ENCODE measurements at regions not wholly inside any gene's neighbourhood (a gene's known extent, or its start where the extent isn't known, plus 50 kb on each side); places are given as distances from the start of the nearest gene placed in this dataset.
"Not testable (repeated sequence)": the region's sequence is repeated elsewhere in the genome, so short reads cannot be mapped to it uniquely, and the experiment has no call there.

DNA sequence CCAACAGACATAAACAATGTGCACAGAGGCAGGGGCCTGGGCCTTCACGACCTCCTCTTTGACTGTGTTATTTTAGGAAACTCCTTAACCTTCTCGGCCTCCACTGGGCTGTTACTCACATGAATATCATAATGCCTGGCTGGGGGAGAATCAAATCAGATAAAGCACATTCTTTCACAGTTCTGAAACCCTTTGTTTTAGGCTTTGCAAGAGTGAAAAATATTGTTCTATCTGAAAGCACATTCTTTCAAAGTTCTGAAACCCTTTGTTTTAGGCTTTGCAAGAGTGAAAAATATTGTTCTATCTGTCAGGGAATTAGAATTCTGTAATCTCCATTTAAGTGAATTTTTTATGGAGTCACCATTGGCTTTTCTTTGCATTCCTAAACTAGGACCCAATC, 50.7 kb upstream of the SYNDIG1 start:
- no peak for DNase-seq (ENCODE audit: low read depth, low spot score)

DNA sequence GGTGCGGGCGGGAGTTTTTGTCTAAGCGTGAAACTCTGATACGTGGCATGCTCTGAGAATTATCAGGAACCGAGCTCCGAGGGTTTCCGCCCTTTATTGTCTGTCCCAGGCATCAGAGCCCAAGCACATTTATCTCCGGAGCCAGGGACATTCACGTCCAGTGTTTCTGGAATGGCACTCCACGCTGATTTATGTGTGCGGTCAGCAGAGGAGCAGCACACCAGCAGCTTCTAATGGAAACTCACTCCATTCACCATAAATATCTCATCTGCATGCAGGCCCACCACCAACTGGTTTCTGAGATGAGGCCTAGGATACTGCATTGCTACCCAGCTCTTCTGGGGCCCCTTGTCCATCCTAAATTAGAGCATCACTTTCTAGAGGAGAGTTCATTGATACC, 51.9 kb upstream of the SYNDIG1 start:
- no peak for DNase-seq (ENCODE audit: low read depth, low spot score)

DNA sequence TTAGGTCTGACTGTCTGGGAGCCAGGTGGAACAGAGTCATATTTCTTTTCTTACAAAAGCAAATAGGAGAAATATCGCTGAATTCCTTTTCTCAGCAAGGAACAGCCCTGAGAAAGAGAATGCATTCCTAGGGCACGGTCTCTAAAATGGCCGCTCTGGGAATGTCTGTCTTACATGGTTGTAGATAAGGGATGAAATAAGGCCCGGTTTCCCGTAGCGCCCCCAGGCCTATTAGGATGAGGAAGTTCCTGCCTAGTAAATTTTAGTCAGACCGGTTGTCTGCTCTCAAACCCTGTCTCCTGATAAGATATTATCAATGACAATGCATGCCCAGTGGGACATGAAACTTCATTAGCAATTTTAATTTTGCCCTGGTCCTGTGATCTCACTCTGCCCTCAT, 54.0 kb upstream of the SYNDIG1 start:
- DNase-seq (ENCODE audit: low read depth, low spot score), result not testable (repeated sequence)

DNA sequence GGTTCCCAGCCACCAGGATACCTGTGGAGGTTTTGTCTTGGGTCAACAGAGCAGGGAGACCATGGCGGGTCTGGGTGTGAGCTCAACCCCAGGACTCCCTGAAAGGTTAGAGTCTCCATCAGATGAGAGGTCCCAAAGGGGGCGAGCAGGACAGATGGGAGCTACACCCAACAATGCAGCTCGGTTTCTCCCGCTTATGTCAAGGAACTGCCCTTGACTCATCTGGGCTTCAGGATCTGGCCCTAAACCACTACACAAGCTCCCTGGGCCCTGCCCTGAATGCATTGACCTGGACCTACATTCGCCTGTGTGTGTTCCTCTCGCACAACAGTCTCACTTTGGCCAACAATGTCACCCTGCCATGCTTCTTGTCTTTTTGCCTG, 57.6 kb upstream of the SYNDIG1 start:
- DNase-seq (ENCODE audit: low read depth, low spot score), result no peak

DNA sequence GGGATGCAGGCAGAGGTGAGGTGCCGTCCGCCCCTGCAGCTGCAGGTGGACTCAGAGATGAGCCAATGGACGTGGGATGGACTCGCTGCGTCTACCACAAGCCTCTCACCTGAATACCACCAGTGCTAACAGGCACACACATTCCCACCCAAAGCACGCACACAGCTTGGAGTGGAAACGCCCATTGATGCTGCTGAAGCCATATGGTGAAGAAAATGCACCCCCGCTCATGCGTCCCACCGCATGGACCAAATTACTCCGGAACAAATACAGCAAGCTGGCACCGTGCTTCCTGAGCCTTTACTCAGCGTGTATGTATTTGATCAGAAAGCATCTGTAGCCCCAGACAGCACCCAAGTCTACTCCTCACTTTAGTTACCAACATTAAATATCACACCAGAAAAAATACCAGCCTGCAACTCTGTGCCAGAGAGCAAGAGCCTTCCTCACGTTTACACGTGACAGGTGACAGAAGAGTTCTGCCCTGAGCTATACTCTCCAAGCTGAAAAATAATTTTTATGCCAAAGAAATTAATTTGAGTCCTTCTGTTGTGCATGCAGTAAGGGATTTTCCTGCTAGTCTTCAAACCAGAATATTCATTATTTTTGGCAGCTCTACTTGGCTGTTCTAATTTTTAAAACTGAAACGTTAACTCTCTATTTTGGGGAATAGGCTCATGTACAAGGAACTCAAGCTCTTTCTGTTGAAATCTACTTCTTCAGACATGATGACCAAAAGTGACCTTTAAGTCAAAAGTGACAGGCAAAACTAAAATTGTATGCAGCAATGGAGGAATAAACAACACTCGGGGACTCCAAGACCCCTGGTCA, 58.2 kb upstream of the SYNDIG1 start:
- no peak for DNase-seq (ENCODE audit: low read depth, low spot score)

DNA sequence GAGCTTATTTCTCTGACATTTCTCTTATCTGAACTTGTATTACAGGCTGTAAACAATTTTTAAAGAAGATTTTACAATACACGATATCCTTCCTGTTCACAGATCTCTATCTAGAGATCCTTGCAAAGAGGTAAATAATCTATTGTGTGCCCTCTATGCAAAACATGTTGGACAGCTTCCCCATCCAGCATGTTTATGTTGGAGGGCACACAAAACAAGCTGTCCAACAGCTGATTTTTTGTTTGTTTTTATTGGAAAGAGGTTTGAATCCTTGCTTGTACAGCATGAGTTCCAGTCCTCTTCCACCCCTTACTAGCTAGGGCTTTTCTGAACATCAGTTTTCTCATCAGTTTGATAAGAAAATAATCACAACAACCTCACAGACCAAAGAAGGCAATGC, 62.3 kb upstream of the SYNDIG1 start:
- DNase-seq (ENCODE audit: low read depth, low spot score), result peak; percentile 64

DNA sequence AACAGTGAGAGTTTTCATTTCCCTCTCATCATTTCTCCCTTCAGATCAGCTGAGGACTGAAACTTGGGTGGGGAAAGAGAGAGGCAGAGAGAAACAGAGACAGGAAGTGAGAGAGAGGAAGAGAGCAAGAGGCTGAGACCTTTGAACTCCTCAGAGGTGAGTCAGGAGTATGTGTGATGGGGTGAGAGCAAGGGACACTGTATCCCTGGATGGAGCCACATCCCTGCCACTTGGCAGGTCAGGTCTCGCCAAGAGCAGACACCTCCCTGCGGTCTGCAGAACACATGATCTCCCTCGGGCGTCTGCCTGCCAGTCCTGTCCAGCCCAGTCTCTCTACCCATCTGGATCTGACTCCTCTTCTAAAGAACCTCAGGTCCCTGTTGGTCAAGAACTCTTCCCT, 62.7 kb upstream of the SYNDIG1 start:
- no peak for DNase-seq (ENCODE audit: low read depth, low spot score)

DNA sequence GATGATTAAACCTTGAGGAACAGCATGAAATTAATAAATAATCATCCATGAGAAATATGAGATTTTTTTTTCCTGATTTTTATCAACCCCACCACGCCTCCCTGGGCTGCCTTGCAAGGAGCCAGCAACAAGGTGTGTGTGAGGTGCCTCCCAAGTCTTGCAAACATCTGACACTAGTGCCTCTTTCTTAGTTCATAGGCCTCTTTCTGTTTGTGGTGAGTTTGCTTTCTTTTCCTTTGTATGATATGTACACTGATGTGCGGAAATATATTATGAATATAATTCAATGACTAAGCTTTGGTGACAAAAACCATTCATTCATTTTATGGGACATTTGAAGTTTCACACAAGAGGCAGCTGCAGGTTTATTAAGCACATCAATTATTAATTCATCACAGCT, 63.2 kb upstream of the SYNDIG1 start:
- DNase-seq (ENCODE audit: low read depth, low spot score), result no peak

DNA sequence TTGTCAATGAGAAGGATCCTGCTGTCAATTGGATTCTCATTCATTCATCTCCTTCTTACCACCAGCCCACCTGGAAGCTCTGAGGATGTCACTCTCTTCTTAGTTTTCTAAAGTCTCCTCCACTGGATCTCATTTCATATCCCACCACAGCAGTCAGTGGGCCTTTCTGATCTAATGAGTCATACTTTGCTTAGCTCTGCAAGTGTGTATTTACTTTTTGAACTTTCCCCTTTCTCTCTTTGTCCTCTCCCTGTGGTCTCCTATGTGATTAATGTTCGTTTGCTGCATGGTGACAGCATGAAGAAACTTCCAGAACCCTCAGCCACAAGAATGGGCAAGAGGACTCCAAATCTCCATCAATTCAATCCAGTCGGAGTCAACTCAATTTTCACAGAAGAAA, 63.6 kb upstream of the SYNDIG1 start:
- peak; percentile 39 for DNase-seq (ENCODE audit: low read depth, low spot score)

DNA sequence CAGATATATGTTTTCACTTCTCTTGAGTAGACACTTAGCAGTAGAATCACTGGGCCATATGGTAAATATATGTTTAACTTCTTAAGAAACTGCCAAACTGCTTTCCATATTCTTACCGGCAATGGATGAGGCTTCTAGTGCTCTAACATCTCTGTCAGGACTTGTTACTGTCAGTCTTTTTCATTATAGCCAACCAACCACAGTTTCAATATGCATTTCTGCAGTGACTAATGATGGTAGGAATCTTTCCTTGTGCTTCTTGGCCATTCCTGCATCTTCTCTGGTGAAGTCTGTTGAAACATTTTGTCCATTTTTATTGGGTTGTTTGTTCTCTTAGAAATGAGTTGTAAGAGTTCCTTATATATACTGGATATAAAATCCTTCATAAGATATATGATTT, 66.0 kb upstream of the SYNDIG1 start:
- DNase-seq (ENCODE audit: low read depth, low spot score), result peak; percentile 10

DNA sequence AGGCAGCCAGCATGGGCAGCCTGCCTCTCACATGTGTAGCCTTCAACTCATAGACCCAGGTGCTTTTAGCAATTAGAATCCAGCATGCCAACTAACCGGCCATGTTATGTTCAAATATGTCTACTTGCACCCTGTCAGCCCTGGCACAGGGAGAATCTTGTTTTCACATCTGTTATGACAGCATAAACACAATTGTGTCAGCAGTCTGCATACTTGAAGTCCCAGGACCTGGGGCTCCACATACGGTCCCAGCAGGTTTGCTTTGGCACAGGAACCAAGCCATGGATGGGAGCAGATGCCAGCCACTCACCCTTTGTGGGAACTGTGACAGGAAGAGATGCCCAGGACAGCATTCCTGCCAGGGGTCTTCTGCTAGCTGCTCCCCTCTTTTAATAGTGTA, 67.2 kb upstream of the SYNDIG1 start:
- DNase-seq (ENCODE audit: low read depth, low spot score), result no peak

DNA sequence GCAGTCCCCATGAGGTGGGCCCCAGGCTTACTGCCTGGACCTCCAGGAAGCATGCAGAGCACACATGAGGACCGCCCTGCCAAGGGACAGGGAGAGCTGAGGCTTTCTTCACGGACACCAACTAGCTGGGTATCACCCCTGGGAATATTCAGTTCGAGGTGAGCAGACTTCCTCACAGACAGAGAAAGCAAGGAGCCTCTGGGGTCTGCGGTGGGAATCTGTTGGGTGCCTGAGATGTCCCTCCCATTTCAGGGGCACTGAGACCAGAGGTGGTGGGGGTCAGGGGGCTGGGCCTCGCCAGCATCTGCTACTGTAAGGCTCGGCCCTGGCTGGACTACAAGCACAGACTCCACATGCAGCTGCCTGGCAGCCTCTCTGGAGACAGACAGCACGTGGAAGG, 74.3 kb upstream of the SYNDIG1 start:
- DNase-seq (ENCODE audit: low read depth, low spot score), result no peak

DNA sequence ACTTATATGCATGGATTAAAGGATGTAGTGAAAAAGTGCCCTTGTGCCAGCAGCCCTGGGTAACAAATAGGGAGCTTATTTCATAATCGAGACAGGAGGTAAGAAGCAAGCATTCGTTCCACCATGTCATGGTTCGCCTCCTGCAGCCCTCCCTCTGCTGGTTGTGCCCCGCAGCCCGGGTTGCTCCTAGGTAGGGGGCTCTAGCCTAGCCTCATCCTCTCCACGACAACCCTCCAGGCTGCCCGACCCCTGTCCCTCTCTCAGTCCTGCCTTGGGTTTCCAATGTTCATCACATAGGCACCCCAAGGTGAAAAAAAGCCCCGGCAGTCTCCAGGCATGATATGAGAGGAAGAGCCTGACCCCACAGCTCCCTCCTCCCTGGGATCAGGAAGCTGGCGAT, 75.5 kb upstream of the SYNDIG1 start:
- no peak for DNase-seq (ENCODE audit: low read depth, low spot score)

DNA sequence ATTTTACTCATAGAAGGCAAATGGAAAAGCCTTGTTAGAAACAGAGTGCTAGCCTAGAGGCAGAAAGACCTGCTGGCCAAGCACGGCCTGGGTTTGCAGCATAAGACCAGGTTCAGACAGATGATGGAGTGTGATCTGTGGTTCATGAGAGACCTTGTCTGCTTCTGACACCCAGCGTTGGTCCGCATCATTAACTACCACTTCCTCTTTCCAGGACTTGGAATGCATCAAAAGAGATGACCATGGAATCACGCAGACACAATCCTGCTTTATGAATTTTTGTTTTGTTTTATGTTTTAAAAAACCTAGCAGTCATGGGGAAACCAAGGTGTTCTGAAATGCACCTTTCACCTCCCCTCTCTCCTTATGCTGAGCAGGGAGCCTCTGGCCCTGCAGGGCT, 76.8 kb upstream of the SYNDIG1 start:
- DNase-seq (ENCODE audit: low read depth, low spot score), result no peak

DNA sequence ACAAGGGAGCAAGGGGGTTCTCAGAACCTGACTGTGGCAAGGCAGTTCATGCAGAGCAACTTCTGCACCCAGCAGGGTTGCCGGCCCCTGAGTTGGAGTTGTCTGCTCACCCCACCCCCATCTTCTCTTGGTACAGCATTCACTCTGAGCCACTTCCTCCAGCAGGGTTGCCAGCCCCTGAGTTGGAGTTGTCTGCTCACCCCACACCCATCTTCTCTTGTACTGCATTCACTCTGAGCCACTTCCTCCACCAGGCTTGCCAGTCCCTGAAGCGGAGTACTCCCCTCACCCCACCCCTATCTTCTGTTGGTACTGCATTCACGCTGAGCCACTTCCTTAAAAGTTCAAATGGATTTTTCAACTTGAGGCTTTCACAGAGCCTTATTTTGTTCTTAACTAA, 79.7 kb upstream of the SYNDIG1 start:
- no peak for DNase-seq (ENCODE audit: low read depth, low spot score)

DNA sequence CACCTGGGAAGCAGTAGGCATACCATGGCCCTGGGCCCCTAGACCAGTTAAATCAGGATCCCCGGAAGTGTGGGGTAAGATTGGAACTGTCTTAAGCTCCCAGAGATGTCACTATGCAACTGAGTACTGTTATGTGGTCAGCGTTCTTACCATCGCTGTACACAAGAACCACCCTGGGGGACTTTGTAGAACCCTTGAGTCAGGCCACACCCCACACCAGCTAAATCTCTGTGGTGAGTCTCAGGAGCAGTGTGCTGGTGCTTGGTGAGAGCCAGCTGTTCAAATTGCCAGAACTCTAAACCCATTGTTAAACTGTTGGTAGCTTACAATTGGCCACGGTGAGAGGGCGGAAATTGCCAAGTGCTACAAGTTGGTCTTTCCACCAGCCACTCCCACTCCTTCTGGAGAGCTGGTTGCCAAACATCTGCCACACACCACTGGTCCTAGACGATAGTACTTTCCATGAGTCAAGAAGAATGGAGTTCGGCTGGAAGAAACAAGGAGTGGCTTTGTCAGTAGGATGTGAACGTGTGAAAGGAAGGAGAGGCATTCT, 80.5 kb upstream of the SYNDIG1 start:
- DNase-seq (ENCODE audit: low read depth, low spot score), result no peak

DNA sequence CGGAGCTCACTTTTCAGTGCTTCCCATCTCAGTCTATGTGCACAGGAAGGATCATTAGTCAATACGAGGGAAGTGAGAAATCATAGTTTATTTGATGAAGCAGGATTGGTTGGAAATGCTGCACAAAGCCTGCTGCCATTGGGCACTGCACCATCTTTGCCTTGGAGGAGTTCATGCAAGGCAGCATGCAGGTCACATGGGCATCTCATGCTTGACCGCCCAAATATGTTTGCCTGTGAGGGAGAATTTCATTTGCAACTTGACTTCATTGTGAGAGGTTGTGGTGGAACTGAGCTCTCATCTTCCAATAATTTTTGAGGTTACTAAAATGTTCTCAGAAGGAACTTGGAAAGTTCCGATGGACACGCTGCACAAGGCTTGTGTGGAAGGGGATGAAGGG, 83.9 kb upstream of the SYNDIG1 start:
- no peak for DNase-seq (ENCODE audit: low read depth, low spot score)

DNA sequence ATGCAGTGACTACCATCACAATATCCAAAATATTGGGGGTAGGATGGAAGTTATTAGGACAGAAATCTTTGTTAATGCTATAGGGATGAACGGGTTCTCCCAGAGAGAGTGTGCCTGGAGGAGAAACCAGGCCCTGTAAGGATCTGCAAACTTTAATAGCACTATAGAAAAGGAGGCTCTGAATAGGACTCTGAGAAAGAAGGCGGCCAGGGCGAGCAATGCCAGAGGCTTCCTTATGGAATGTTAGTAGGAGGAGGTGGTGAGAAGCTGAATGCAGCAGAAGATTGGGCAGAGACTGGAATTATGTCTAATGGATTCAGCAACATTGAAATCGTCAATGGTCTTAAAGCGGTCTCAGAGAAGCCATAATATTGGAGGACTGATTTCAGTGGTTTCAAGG, 84.6 kb upstream of the SYNDIG1 start:
- DNase-seq (ENCODE audit: low read depth, low spot score), result no peak

DNA sequence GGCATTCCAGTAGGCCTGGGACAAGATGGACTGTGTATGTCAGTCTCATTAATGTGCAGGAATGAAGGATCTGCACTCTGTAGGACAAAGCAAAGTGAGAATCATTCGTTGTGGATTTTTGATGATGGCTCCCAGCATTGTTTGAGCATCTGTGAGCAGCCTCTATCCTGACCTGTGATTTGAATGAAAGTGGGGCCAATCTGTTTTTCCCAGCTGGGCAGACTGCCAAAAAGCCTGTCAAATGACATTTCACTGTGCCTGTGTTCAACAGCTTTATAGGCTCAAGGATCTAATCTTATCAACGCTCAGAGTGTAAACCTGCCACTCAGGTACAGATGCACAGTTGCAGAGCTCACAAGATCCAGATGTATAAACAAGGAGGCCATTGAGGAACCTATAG, 86.7 kb upstream of the SYNDIG1 start:
- DNase-seq (ENCODE audit: low read depth, low spot score), result peak; percentile 30

DNA sequence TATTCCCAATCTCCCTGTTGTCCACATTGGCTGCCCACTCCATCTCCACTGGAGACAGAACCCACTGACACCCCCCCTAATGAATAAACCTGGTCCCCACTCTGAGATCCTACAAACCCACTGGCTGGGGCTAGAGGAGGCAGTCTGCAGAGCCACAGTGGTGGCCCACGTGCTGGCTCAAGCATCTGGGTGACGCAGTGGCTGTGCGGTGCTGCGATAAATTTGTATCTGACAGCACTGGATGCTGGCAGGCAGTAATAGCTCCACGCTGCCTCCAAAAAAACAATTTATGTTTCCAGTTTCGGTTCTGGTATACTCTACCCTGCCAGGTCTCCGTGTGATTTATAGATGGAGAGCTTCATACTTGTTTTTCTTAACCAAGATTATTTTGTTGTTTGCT, 87.1 kb upstream of the SYNDIG1 start:
- no peak for DNase-seq (ENCODE audit: low read depth, low spot score)

DNA sequence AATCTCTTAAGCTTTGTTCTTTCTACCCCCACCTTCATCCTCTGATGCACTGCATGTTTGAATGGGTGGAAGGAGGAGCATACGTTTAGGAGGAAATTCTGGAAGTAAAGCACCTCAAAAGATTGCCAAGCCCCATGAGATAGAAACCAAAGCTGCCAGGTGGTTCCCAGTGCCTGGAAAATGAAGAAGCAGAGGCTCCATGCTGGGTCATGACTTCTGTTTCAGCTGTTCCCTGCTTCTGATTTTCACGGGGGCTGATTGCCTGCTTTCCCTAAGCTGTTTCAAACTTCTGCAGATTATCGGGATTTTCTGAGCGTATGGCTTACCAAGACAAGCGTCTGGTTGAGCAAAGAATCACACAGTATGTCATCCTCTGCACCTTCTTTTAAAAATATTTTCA, 87.5 kb upstream of the SYNDIG1 start:
- DNase-seq (ENCODE audit: low read depth, low spot score), result no peak

DNA sequence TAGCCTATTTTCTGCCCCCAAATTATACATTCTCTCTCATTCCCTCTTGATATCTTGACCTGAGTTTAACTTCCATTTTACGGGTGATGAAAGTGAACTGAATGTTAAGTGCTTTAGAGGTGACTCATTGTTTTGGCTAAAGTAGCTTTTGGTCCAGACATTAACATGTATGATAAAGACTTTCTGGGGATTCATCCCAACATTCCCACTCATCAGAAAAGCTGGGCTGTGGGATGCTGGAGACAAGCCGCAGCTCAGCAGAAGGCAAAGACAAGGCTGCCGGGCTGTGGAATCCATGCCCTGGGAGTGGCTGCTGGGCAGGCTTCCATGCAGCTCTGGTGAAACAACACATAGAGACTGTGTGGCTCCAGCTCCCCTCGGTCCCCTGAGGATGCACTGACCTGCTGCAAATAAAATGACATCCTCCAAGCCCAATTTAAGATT, 89.9 kb upstream of the SYNDIG1 start:
- DNase-seq (ENCODE audit: low read depth, low spot score), result peak; percentile 84

DNA sequence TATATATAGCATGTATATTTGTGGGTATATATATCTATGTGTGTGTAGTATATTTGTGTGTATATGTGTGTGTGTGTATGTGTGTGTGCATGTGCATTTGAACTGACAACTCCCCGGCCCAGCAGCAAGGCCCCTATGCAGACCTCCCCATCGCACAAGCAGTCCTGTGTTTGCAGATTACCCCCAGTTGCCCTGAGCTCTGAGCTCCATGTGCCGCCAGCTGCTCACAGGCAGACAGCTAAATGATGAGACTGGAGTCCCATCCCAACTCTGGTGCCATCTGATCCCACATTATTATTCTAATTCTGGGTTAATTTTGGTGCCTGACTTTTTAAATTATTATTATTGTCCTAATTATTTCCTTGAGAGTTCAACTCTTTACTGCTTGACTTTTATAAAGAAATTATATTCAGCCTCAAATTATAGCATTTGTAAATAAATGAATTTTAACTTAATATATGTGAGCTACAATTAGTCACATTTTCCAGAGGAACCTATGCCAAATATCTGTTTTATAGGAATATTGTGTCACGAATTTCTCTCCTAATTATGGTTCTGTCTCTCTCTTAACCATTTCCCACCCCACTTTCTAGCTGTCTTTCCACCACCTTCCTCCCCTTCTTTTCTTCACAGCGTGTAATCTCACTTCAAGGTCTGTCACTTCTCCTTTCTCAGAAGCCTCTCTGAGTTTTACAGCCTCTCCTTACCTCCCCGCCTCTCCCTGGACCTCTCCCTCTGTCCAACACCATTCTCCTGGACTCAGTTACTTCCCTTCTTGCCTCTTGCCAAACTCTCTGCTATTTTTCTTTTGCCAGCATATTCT, 90.6 kb upstream of the SYNDIG1 start:
- no peak for DNase-seq (ENCODE audit: low read depth, low spot score)

All from astrocyte of the hippocampus (primary cell).